ENCODE measurements at regions not wholly inside any gene's neighbourhood (a gene's known extent, or its start where the extent isn't known, plus 50 kb on each side); places are given as distances from the start of the nearest gene placed in this dataset.

DNA sequence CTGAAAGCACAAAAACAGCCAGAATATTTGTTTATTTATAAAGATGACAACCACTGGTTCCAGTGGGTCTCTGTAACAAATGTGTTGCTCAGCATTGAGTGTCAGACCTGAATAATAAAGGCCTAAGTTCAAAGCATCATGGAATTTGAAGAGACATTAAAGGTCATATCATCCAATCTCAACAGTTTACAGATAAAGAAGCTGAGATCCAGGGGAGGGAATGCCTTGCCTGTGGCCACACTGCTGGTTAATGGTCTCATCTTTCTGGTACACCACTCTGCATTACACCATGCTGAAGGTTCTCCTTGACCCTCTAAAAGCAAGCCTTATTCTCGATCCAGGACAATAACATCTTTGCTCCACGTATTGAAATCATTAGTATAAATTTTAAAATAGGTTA is 446.5 kb upstream of the ACVR2A start:
- no peak for DNase-seq

DNA sequence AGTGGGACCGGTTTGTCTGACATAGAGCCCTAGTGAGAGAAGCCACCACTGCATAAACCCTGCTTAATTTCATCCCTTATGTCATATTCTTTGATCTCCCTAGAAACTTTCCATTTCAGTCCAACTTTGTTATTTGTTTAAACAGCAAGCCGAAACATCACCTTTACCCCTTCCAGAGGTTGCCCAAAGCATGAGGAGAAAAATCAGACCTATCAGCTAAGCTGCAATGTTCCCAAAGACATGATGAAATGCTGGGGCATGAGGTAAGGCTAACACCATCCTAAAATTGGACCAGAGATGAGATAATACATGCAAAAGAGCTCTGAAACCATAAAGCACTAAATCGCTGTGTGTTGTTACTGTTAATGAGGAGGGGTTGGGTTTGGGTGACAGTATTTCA is 447.9 kb upstream of the ACVR2A start:
- no peak for DNase-seq

DNA sequence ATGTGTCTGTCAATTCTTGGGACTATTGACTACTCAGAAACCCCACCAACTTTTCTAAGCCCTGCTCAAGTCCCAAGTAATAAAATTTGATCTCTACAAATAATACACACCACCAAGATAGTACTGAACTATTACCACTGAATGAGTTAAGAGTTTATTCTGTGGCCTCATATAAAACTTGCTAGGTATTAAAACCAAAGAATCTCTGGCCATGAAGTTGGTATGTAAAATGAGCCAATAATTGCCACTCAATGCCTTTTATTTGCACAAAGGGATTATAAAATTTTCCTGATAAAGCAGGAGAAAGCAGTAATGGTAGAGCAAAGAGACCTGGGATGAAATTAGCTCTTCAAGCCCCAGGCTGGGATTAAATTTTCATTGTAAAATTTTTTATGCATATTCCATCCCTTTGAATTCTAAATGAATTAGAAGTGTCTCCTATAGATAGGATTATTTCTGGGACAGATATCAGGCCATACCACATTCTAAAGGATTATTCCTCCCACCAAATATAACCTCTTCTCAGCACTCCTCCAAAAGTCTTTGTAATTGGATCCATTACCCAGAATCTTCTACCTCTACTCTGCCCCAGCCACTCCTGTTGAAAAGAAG is 450.5 kb upstream of the ACVR2A start:
- no peak for DNase-seq

- DNase-seq = no peak
These were observed 452.6 kb upstream of the ACVR2A start for GRCh38 chr2:147392180-147392579.

DNA sequence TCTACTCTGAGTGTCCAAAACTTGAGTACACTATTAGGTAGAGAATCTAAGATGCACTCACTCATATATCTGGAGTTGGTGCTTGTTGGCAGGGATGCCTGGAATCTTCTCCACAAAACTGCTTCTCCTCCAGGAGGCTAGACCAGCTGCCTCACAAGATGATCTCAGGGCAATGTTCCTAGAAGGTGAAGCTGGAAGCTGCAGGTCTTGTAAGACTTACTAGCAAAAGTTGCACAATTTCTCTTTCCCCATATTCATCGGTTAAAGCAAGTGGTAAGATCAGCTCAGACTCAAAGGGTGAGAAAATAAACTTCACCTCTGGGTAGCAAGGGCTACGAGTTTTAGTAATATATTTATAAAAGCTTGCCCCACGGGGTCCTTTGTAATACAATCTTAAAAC is 454.4 kb upstream of the ACVR2A start:
- DNase-seq = no peak

DNA sequence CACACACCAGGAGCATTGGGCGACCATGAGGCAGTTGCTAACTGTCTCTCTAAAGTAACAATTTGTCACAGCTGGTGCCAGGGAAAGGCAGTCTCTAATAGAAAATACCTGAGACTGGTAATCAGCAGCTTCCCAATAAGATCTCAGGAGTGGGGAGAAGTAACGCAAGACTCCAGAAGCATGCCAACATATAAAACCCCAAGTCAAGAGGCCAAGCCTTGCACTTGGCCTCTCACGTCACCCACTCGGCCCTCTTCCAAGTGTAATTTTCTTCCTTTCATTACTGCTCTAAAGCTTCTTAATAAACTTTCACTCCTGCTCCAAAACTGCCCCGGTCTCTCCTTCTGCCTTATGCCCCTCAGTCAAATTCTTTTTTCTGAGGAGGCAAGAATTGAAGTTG is 455.6 kb upstream of the ACVR2A start:
- DNase-seq = no peak

DNA sequence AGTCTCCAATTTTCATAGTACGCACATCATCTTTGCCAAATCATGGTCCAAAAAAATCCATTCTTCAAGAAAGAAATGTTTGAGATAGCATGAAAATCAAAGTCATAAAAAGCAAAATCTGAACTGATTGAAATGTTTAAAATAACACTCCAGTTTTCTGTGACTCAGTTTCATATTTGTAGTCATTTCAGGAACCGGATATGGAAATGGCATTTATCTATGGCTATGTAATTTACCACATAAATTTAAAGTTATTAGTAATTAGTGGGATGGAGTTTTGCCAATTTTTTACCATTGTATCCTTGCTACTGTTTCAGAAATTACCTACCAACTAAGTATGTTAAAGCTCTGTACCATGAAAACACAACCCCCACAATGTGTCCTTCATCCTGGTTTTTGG is 456.6 kb upstream of the ACVR2A start:
- DNase-seq = no peak

DNA sequence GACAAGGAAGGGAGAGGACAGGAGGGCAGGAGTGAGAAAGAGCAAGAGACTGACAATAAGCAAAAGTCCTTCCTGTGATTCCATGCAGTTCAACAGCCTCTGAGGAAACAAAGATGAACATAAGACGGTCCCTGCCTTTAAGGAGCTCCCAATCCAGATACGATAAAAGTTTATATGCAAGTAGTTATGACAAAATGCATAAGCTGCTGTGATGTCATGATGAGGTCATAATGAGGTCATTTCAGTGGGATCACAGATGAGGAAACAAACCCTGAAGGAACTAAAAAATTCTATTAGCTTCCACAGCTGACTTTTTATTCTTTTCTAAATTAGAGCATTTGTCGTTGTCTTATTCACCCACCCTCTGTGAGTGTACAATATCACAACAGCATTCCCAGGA is 458.5 kb upstream of the ACVR2A start:
- DNase-seq = no peak

DNA sequence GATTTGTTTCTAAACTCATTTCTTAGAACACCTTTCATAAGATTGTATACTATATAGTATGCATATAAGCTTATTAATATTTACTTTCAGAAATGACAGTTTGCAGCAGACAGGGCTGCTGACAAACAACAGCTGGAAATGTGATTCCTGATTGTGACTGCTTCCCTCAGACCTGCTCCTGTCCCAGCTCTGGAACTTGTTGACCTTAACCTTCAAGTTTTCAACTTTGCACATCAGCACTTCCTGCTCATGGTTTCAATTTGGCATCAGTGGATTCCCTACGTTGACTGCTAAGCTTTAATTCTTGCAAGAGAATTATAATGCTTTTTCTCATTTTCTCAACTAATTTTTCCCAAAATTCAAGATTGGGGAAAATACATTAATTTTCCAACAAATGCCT is 459.2 kb upstream of the ACVR2A start:
- DNase-seq = no peak

- no peak for DNase-seq
These were observed 460.2 kb upstream of the ACVR2A start for GRCh38 chr2:147384659-147385058.

- DNase-seq = no peak
These were observed 462.4 kb upstream of the ACVR2A start for GRCh38 chr2:147382322-147382948.

DNA sequence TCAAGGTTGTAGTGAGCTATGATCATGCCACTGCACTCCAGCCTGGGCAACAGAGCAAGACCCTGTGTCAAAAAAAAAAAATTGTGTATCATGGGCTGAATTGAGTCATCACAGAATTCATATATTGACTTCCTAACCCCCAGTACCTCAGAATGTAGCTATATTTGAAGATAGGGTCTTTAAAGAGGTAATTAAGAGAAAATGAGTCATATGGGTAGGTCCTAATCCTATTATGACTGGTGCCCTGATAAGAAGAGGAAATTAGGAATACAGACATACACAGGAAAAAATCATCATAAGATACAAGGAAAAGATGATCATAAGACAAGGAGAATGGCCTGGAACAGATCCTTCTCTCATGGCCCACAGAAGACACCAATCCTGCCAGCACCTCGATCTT is 466.4 kb upstream of the ACVR2A start:
- no peak for DNase-seq

GRCh38 chr2:147375073-147375472 is 469.8 kb upstream of the ACVR2A start:
- no peak for DNase-seq

GRCh38 chr2:147374423-147374811 is 470.4 kb upstream of the ACVR2A start:
- no peak for DNase-seq

DNA sequence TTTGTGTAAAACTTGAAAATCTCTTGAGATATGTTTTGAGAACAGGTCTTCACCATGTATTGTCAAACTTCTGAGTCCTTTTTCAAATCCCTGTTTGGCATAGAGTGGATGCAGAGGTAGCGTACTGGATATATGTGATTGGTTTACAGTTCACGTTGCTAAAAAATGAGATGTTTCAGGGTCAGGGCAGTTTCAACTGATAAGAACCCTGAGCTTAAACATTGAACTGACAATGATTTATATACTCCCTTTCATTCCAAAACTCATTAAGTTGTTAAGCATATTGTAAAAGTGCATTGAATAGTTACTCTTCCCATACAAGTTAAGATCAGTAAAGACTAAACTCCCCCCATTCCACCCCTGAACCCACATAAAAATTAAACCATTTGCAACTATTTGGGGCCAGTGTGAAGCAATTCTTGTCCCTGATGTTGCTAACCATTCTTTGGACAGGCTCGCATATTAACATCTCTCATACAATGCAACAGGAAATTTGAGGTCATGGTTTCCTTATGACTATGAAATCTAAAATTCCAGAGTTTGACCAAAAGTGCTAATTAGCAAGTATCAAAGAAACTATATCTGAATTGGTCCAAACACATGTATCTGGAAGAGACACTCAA is 470.9 kb upstream of the ACVR2A start:
- no peak for DNase-seq

DNA sequence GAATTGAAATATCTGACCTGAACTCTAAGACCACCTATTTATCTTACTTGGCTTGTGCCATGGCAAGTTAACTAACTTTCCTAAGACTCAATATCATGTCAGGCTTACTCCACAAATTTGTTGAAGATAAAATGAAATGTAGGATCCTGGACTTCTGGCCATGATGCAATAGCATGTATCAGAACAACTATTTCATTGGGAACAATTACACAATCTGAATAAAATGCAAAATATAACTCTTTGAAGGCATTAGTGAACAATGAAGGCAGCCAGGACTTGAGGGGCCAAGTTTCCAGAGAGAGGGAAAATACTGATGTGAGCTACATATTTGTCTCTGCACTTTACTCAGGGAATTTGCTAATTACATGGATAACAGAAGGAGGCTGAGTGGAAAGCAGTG is 476.5 kb upstream of the ACVR2A start:
- no peak for DNase-seq

DNA sequence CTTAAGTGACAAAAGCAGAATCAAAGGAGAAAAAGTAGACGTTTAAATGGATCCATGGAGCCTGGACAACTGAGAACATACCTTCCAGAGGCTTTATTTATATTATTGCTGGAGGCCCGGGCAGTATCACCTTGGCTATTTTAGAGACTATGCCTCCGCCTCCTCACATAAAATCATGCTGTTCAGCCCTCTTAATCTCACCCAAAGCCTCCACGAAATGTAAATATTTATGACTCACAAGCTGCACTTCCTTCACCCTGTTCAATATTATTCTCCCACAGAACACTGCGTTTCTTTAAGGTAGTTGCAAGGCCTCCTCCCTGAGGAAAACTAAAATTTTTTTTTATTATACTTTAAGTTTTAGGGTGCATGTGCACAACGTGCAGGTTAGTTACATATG is 478.6 kb upstream of the ACVR2A start:
- DNase-seq = no peak

GRCh38 chr2:147365622-147366021 is 479.2 kb upstream of the ACVR2A start:
- no peak for DNase-seq

DNA sequence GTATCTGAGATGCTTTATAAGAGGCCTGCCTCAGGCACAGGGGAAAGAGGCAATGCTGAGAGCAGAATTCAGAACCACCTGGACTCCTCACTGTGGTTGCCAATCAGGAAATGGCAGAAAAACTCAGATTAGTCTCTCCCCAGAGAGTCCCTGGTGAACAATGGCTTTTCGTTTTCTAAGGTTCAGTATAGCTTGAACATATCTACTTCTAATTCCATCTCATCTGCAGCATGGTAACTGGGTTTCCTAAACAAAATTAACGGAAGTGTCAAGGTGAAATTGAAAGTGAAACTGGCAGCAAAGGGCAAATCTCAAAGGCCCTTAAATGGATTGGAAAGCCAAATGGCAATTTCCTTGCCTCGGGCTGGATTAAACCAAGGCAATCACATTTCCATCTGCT is 480.2 kb upstream of the ACVR2A start:
- no peak for DNase-seq

- DNase-seq = no peak
These were observed 481.6 kb upstream of the ACVR2A start for GRCh38 chr2:147363181-147363580.

- DNase-seq = no peak
These were observed 486.5 kb upstream of the ACVR2A start for GRCh38 chr2:147358375-147358774.

GRCh38 chr2:147356157-147356556 is 488.7 kb upstream of the ACVR2A start:
- no peak for DNase-seq

DNA sequence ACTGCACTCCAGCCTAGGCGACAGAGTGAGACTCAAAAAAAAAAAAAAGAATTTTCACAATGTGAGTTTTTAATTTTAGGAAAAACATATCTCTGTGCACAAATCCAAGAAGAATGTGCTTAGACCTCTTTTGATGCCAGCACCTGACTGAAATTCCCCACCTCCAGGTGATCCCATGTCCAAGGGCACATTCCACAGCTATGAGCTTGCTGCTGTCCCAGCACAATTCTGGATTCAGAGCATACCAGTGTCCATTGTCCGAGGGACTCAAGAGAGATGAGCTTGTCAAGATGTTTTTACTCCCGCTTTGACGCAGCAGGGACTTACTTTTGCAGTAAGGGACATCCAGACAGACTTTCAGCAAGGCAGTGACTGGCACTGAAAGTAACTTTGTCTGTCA is 489.1 kb upstream of the ACVR2A start:
- DNase-seq = no peak

GRCh38 chr2:147353072-147353381 is 491.8 kb upstream of the ACVR2A start:
- no peak for DNase-seq
